HPDE6-E6E7 (cell line): ENCODE measurements at regions not wholly inside any gene's neighbourhood (a gene's known extent, or its start where the extent isn't known, plus 50 kb on each side); places are given as distances from the start of the nearest gene placed in this dataset.

ENCODE experiments used
- DNase-seq: peaks from one replicate; pipeline ENCODE4 v3.0.0; 2011; ENCODE audit warnings: missing footprints; ENCODE audit errors: extremely low spot score

GRCh38 chr15:66848686-66849392, 146.8 kb downstream of the SMAD6 start:
- no peak for DNase-seq

- DNase-seq: no peak
Observed at GRCh38 chr15:66849393-66849745, 147.3 kb downstream of the SMAD6 start.

- no peak for DNase-seq
Observed at GRCh38 chr15:66849746-66850077, 147.7 kb downstream of the SMAD6 start.

- no peak for DNase-seq
Observed at GRCh38 chr15:66850078-66850991, 148.3 kb downstream of the SMAD6 start.

GRCh38 chr15:66850996-66851310, 148.9 kb downstream of the SMAD6 start:
- no peak for DNase-seq

GRCh38 chr15:66851311-66852063, 149.5 kb downstream of the SMAD6 start:
- peak; percentile 82 for DNase-seq

- DNase-seq: no peak
Observed at GRCh38 chr15:66852064-66852905, 150.2 kb downstream of the SMAD6 start.

GRCh38 chr15:66854012-66854965, 152.3 kb downstream of the SMAD6 start:
- no peak for DNase-seq

- no peak for DNase-seq
Observed at GRCh38 chr15:66855041-66855440, 153.0 kb downstream of the SMAD6 start.

GRCh38 chr15:66857694-66858093, 155.7 kb downstream of the SMAD6 start:
- no peak for DNase-seq

GRCh38 chr15:66858423-66859207, 156.6 kb downstream of the SMAD6 start:
- DNase-seq: no peak

GRCh38 chr15:66859688-66860253, 157.7 kb downstream of the SMAD6 start:
- no peak for DNase-seq

- DNase-seq: no peak
Observed at GRCh38 chr15:66860844-66861243, 158.8 kb downstream of the SMAD6 start.

- DNase-seq: no peak
Observed at GRCh38 chr15:66862111-66862939, 160.3 kb downstream of the SMAD6 start.

- peak; percentile 64 for DNase-seq
Observed at GRCh38 chr15:66862940-66863335, 160.9 kb downstream of the SMAD6 start.

- DNase-seq: no peak
Observed at GRCh38 chr15:66863390-66864085, 161.5 kb downstream of the SMAD6 start.

GRCh38 chr15:66864086-66864830, 162.2 kb downstream of the SMAD6 start:
- DNase-seq: no peak
